GM20000 (cell line): ENCODE measurements at regions not wholly inside any gene's neighbourhood (a gene's known extent, or its start where the extent isn't known, plus 50 kb on each side); places are given as distances from the start of the nearest gene placed in this dataset.

Experiments used
- DNase-seq: peaks from one replicate; pipeline ENCODE4 v3.0.0; 2012; ENCODE audit warnings: low spot score
- TF ChIP-seq, protein P1 (sequence below): IDR thresholded peaks from 2 replicates; pipeline ENCODE4 v1.5.1; 2012; ENCODE audit warnings: mild to moderate bottlenecking, control low read depth; ENCODE audit errors: extremely low read depth, missing control alignments

- TF ChIP-seq, protein P1, sequence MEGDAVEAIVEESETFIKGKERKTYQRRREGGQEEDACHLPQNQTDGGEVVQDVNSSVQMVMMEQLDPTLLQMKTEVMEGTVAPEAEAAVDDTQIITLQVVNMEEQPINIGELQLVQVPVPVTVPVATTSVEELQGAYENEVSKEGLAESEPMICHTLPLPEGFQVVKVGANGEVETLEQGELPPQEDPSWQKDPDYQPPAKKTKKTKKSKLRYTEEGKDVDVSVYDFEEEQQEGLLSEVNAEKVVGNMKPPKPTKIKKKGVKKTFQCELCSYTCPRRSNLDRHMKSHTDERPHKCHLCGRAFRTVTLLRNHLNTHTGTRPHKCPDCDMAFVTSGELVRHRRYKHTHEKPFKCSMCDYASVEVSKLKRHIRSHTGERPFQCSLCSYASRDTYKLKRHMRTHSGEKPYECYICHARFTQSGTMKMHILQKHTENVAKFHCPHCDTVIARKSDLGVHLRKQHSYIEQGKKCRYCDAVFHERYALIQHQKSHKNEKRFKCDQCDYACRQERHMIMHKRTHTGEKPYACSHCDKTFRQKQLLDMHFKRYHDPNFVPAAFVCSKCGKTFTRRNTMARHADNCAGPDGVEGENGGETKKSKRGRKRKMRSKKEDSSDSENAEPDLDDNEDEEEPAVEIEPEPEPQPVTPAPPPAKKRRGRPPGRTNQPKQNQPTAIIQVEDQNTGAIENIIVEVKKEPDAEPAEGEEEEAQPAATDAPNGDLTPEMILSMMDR = no peak
- no peak for DNase-seq
These were observed 1478.9 kb downstream of the RPA4 start for GRCh38 chrX:98362630-98363029.

GRCh38 chrX:98371994-98372393, 1488.3 kb downstream of the RPA4 start:
- no peak for DNase-seq
- TF ChIP-seq, protein P1 = no peak

DNA sequence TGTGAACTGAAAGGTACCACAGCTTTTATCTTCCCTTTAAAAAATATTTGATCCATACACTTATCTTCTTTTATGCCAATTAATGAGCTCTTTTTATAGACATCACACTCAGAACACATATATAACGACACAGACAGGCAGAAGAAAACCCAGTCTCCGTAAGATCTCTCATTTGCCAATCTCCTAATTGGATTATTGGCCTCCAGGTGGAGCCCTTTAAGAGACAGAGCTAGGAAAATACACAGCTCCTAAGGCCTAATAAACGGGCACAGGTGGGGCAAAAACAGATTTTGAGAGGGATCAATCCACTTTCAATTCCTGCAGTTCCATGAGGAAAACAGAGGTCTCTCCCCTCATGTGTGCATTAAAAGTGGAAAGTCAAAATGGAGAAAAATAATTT, 1495.4 kb downstream of the RPA4 start:
- no peak for DNase-seq

DNA sequence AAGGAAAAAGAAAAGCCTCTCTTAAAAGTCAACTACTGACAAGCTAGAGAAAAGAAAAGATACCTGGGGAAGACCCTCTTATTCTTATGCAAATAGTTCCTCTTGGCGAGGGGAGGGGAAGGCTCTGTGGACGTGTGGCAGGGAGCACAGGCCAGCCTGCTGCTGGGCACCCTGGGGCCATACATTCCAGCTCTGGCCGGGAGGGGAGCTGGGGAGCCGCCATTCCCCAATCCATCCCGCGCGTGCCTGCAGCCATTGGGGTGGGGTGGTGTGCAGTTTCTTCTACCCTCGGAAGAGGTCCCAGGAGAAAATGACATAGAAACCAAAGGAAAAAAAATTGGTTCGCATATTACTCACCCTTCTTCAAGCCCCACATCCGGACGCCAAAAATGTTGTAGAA, 1496.4 kb downstream of the RPA4 start:
- TF ChIP-seq, protein P1 = no peak
- no peak for DNase-seq

More for the DNA sequence above, 1495.4 kb downstream of the RPA4 start:
- TF ChIP-seq, protein P1 = no peak

- DNase-seq = no peak
- TF ChIP-seq, protein P1 = no peak
These were observed 1496.8 kb downstream of the RPA4 start for GRCh38 chrX:98380556-98380955.

DNA sequence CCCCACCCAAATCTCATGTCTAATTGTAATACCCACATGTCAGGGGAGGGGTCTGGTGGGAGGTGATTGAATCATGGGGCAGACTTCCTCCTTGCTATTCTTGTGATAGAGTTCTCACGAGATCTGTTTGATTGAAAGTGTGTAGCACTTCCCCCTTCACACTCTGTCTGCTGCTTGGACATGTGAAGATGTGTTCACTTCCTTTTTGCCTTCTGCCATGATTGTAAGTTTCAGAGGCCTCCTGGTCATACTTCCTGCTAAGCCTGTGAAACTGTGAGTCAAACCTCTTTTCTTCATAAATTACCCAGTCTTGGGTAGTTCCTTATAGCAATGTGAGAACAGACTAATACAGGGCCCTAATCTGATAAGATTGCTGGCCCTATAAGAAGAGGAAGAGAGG, 1514.8 kb downstream of the RPA4 start:
- no peak for DNase-seq
- TF ChIP-seq, protein P1 = no peak

DNA sequence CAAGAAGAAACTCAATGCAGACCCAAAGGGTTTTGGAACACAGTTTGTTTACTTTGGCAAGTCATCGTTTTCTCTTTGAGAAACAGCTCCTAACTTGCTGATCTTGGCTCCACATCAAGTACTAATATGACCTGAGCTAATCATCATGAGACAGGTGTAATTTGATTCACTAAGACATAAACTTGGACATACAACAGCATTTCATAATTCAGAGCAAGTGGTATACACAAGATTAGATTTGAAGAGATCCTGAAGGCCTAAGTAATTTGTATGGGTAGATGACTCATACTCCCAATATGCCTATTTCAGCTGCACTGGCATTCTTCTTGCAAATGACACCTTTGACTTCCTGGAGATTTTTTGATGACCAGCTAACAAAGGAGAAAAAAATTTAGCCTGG, 1521.7 kb downstream of the RPA4 start:
- no peak for DNase-seq
- TF ChIP-seq, protein P1 = no peak
